Thyroid gland (tissue), 4 donors: ENCODE measurements at regions not wholly inside any gene's neighbourhood (a gene's known extent, or its start where the extent isn't known, plus 50 kb on each side); places are given as distances from the start of the nearest gene placed in this dataset.

Source experiments
- DNase-seq, 2 donors: peaks; one replicate each; pipeline ENCODE4 v3.0.0-alpha.2; 2019
- H3K27ac ChIP-seq, 3 donors: fragments of 200-600 bp; sonication (generic); 1 replicate in 2 of 3; 2 replicates in 1 of 3; pipeline ENCODE4 v1.5.1; 2016 to 2019; ENCODE audit warnings: mild to moderate bottlenecking in 1 of 3, moderate library complexity in 1 of 3
- H3K27me3 ChIP-seq: fragments of 200-600 bp; sonication (generic); one replicate; pipeline ENCODE4 v1.5.1; 2019
- H3K36me3 ChIP-seq, 2 donors: fragments of 200-600 bp; sonication (generic); one replicate each; pipeline ENCODE4 v1.5.1; 2016 to 2019
- H3K4me1 ChIP-seq, 2 donors: fragments of 200-600 bp; sonication (generic); one replicate each; pipeline ENCODE4 v1.5.1; 2017 to 2019
- H3K4me3 ChIP-seq, 3 donors: fragments of 200-600 bp; sonication (generic); replicated peaks in 1 of 3; 1 replicate in 2 of 3; 2 replicates in 1 of 3; pipeline ENCODE4 v1.5.1; 2016; ENCODE audit warnings: mild to moderate bottlenecking in 1 of 3
- H3K9me3 ChIP-seq: fragments of 200-600 bp; sonication (generic); one replicate; pipeline ENCODE4 v1.5.1; 2017
- CTCF ChIP-seq, 6 experiments: fragments of 200-600 bp in 3 of 6; fragments of 450-650 bp in 3 of 6; sonication (generic) in 3 of 6; IDR thresholded peaks; one replicate each; pipeline ENCODE4 v1.5.1; 2016 to 2019; ENCODE audit warnings: antibody characterized with exemption in 6 of 6, mild to moderate bottlenecking in 2 of 6, inconsistent platforms in 1 of 6, moderate library complexity in 1 of 6
- POLR2A ChIP-seq, 2 donors: fragments of 450-650 bp; IDR thresholded peaks; one replicate each; pipeline ENCODE4 v1.6.1; 2017; ENCODE audit warnings: antibody characterized with exemption in 2 of 2, mild to moderate bottlenecking in 2 of 2, moderate library complexity in 1 of 2
- WGBS, 2 donors: methylation state at CpG; one replicate each; pipeline ENCODE4 v1.1.5; 2017; 5-methylcytosine and 5-hydroxymethylcytosine counted together
- intact Hi-C: fragments of 100-400 bp; cut with DNase I; formaldehyde crosslinking; loops from one replicate; pipeline ENCODE4 v1.15.1; 2023

DNA sequence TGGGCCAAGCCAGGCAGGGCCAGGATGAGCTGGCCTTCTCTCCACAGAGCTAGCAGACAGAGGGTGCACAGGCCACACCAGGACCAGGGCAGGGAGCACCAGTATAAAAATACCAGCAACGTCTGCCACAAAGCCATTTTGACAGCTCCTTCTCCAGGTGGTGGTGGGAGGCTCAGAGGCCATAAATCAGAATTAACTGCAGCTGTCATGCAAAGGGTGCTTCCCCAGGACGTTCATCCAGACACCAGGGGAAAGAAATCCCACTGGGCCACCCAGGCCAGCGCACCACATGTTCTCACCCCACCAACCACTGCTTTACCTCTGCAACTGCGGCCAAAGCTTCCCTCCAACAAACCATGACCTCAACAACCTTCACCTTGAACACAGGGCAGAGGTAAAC lies 403.7 kb upstream of the TRPC7 start:
- Histone ChIP-seq H3K27ac (no peak overlapping the region), H3K27me3 (no peaks in the 10 kb centered on the region), H3K36me3 (no peaks in the 10 kb centered on the region), H3K4me1 (peaks cover 0 to 8% of the 10 kb centered on the region in 2 donors), H3K9me3 (no peaks in the 10 kb centered on the region), H3K4me3 (no peak overlapping the region)
- TF ChIP-seq CTCF (IDR thresholded peaks at IDR 0.05) (no peak), POLR2A (IDR thresholded peaks at IDR 0.05) (no peak)
- DNase-seq: no peak
- WGBS, 2 donors: 73 to 88% methylated on average over 4 of the region's 4 CpGs
- intact Hi-C loops: no loop called here

- Histone ChIP-seq H3K4me1 (peaks cover 0 to 8% of the 10 kb centered on the region in 2 donors), H3K27ac (no peak overlapping the region), H3K27me3 (no peaks in the 10 kb centered on the region), H3K36me3 (no peaks in the 10 kb centered on the region), H3K9me3 (no peaks in the 10 kb centered on the region), H3K4me3 (no peak overlapping the region)
- TF ChIP-seq POLR2A (IDR thresholded peaks at IDR 0.05) (no peak), CTCF (IDR thresholded peaks at IDR 0.05) (no peak)
- intact Hi-C loops: no loop called here
- WGBS, 2 donors: 84 to 85% methylated on average over 4 of the region's 4 CpGs
- no peak for DNase-seq
Observed at GRCh38 chr5:136768457-136768856, 403.1 kb upstream of the TRPC7 start.

DNA sequence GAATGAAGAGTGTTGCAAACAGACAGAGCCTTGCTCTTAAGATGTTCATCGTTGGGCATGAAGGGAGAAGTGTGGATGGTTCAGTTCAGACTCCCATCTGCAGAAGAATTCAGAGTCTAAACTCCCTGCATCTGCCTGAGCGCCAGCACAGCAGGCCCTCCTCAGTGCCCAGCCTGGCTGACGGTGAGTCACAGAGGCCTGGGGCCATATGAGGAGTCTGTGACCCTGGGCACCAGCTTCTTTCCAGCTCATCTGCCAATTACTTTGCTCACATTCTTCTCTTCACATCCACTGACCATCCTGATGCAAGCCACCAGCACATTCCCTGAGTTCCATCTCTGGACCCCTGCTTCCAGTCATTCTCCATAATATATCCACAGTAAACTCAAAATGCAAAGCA lies 401.1 kb upstream of the TRPC7 start:
- H3K9me3 ChIP-seq: no peaks in the 10 kb centered on the region
- TF ChIP-seq POLR2A (IDR thresholded peaks at IDR 0.05): no peak
- TF ChIP-seq CTCF (IDR thresholded peaks at IDR 0.05): no peak
- intact Hi-C loops: no loop called here
- no peak overlapping the region for H3K4me3 ChIP-seq
- H3K27ac ChIP-seq: no peak overlapping the region
- H3K27me3 ChIP-seq: no peaks in the 10 kb centered on the region
- 76 to 93% methylated on average over 3 of the region's 3 CpGs for WGBS, 2 donors
- H3K36me3 ChIP-seq: no peaks in the 10 kb centered on the region
- H3K4me1 ChIP-seq: peaks cover 0 to 8% of the 10 kb centered on the region in 2 donors
- DNase-seq: no peak

GRCh38 chr5:136764601-136765000 lies 399.3 kb upstream of the TRPC7 start:
- Histone ChIP-seq H3K27me3 (no peaks in the 10 kb centered on the region), H3K27ac (no peak overlapping the region), H3K36me3 (no peaks in the 10 kb centered on the region), H3K4me3 (no peak overlapping the region), H3K4me1 (peaks cover 0 to 8% of the 10 kb centered on the region in 2 donors), H3K9me3 (no peaks in the 10 kb centered on the region)
- WGBS, 2 donors: 86 to 89% methylated on average over 2 of the region's 2 CpGs
- no peak for TF ChIP-seq POLR2A (IDR thresholded peaks at IDR 0.05)
- TF ChIP-seq CTCF (IDR thresholded peaks at IDR 0.05): no peak
- intact Hi-C loops: no loop called here
- no peak for DNase-seq

DNA sequence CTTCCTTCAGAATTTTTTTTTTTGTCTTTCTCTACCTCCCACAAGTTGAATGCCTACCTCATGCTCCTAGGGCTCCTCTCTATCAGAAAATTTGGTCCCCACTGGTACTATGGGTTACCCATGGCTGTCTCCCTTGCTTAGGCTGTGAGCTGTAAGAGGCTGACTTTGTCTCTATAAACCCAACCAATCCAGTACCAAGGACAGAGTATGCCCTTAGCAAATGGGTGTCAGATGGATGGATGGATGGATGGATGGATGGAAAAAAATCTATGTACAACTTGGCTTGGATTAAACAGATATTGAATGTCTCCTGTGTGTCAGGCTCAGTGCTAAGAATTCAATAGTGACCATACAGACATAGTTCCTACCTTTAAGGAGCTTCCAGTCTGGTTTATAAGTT lies 398.2 kb upstream of the TRPC7 start:
- H3K27ac ChIP-seq: no peak overlapping the region
- H3K4me3 ChIP-seq: no peak overlapping the region
- intact Hi-C loops: no loop called here
- no peak for DNase-seq
- H3K4me1 ChIP-seq: peaks cover 0 to 8% of the 10 kb centered on the region in 2 donors
- no peaks in the 10 kb centered on the region for H3K9me3 ChIP-seq
- no peaks in the 10 kb centered on the region for H3K36me3 ChIP-seq
- H3K27me3 ChIP-seq: no peaks in the 10 kb centered on the region
- TF ChIP-seq POLR2A (IDR thresholded peaks at IDR 0.05): no peak
- no peak for TF ChIP-seq CTCF (IDR thresholded peaks at IDR 0.05)
